Astrocyte (in vitro differentiated cells and primary cell): ENCODE measurements at regions not wholly inside any gene's neighbourhood (a gene's known extent, or its start where the extent isn't known, plus 50 kb on each side); places are given as distances from the start of the nearest gene placed in this dataset.
"Not testable (repeated sequence)": the region's sequence is repeated elsewhere in the genome, so short reads cannot be mapped to it uniquely, and the experiment has no call there.

Source experiments
- DNase-seq: peaks from one replicate; pipeline ENCODE4 v3.0.0-alpha.2; 2010; ENCODE audit warnings: low read depth
- FAIRE-seq: peaks from 2 replicates; lab custom pipeline; 2011; peaks lifted over from hg19 to GRCh38; lab: Jason Lieb, UNC
- H2AFZ ChIP-seq: 2 replicates; pipeline ENCODE4 v1.6.0; 2012; ENCODE audit warnings: low read depth, low read length, inconsistent platforms
- H3K27ac ChIP-seq: 2 replicates; pipeline ENCODE4 v1.5.1; 2011; ENCODE audit warnings: low read depth, low read length, inconsistent platforms
- H3K27me3 ChIP-seq: 2 replicates; pipeline ENCODE4 v1.6.0; 2011; ENCODE audit warnings: low read length, inconsistent platforms; ENCODE audit not compliant: insufficient read depth
- H3K36me3 ChIP-seq: 2 replicates; pipeline ENCODE4 v1.5.1; 2011; ENCODE audit warnings: low read length, inconsistent platforms; ENCODE audit not compliant: insufficient read depth
- H3K4me1 ChIP-seq: 2 replicates; pipeline ENCODE4 v1.5.1; 2011; ENCODE audit warnings: low read length, inconsistent platforms; ENCODE audit not compliant: insufficient read depth
- H3K4me2 ChIP-seq: 2 replicates; pipeline ENCODE4 v1.6.0; 2012; ENCODE audit warnings: low read length, inconsistent platforms
- H3K4me3 ChIP-seq: 2 replicates; pipeline ENCODE4 v1.5.1; 2011; ENCODE audit warnings: low read depth, mild to moderate bottlenecking, low read length, inconsistent platforms; ENCODE audit not compliant: insufficient read depth
- H3K79me2 ChIP-seq: 2 replicates; pipeline ENCODE4 v1.6.0; 2012; ENCODE audit warnings: mild to moderate bottlenecking, low read length, inconsistent platforms; ENCODE audit not compliant: insufficient read depth
- H3K9ac ChIP-seq: 2 replicates; pipeline ENCODE4 v1.6.0; 2012; ENCODE audit warnings: mild to moderate bottlenecking, low read length, inconsistent platforms
- H3K9me3 ChIP-seq: 2 replicates; pipeline ENCODE4 v1.5.1; 2012; ENCODE audit warnings: low read depth, mild to moderate bottlenecking, low read length, inconsistent platforms; ENCODE audit not compliant: insufficient read depth
- H4K20me1 ChIP-seq: 2 replicates; pipeline ENCODE4 v1.6.0; 2012; ENCODE audit warnings: low read length, inconsistent platforms; ENCODE audit not compliant: insufficient read depth
- H3K27ac Mint-ChIP-seq: one replicate; pipeline ENCODE4 v1.8.0; 2021; ENCODE audit warnings: mild to moderate bottlenecking, mixed read lengths; ENCODE audit not compliant: unreplicated experiment
- H3K27me3 Mint-ChIP-seq: one replicate; pipeline ENCODE4 v1.8.0; 2021; ENCODE audit warnings: low read depth, mixed read lengths; ENCODE audit not compliant: unreplicated experiment
- H3K36me3 Mint-ChIP-seq: one replicate; pipeline ENCODE4 v1.8.0; 2021; ENCODE audit warnings: low read depth, mixed read lengths; ENCODE audit not compliant: unreplicated experiment
- H3K4me1 Mint-ChIP-seq: one replicate; pipeline ENCODE4 v1.8.0; 2021; ENCODE audit warnings: low read depth, mixed read lengths; ENCODE audit not compliant: unreplicated experiment
- H3K4me3 Mint-ChIP-seq: one replicate; pipeline ENCODE4 v1.8.0; 2021; ENCODE audit warnings: mild to moderate bottlenecking, moderate library complexity, mixed read lengths; ENCODE audit not compliant: unreplicated experiment
- H3K9me3 Mint-ChIP-seq: one replicate; pipeline ENCODE4 v1.8.0; 2021; ENCODE audit warnings: mild to moderate bottlenecking, mixed read lengths; ENCODE audit not compliant: unreplicated experiment
- CTCF ChIP-seq: IDR thresholded peaks from 2 replicates; pipeline ENCODE4 v1.5.1; 2011; ENCODE audit warnings: low read depth, mild to moderate bottlenecking, inconsistent platforms, low read length, moderate library complexity; ENCODE audit not compliant: insufficient read depth
- EZH2 ChIP-seq: IDR thresholded peaks from 2 replicates; pipeline ENCODE4 v1.6.1; 2012; ENCODE audit warnings: mild to moderate bottlenecking, low read length, inconsistent platforms; ENCODE audit not compliant: insufficient read depth

GRCh38 chr19:28312269-28312668, 900.7 kb downstream of the UQCRFS1 start:
- Histone ChIP-seq H3K9me3 (no peaks in the 10 kb centered on the region), H2AFZ (no peak overlapping the region), H3K4me1 (peaks cover 21% of the 10 kb centered on the region), H3K4me2 (no peak overlapping the region), H3K27me3 (no peaks in the 10 kb centered on the region), H3K79me2 (no peaks in the 10 kb centered on the region), H3K27ac (no peak overlapping the region), H4K20me1 (no peaks in the 10 kb centered on the region), H3K36me3 (no peaks in the 10 kb centered on the region), H3K4me3 (no peak overlapping the region), H3K9ac (no peak overlapping the region)
- Mint-ChIP-seq H3K4me1 (peaks cover 20% of the 10 kb centered on the region), H3K27ac (no peak overlapping the region), H3K36me3 (peaks cover 2% of the 10 kb centered on the region), H3K9me3 (no peaks in the 10 kb centered on the region), H3K4me3 (no peak overlapping the region), H3K27me3 (no peaks in the 10 kb centered on the region)
- TF ChIP-seq EZH2, result no peak
- DNase-seq (no peak), FAIRE-seq (no peak)

GRCh38 chr19:28310829-28311228, 902.1 kb downstream of the UQCRFS1 start:
- not testable (repeated sequence) for H3K36me3 ChIP-seq, H3K79me2 ChIP-seq, H3K4me3 ChIP-seq, H3K27ac ChIP-seq, FAIRE-seq, H2AFZ ChIP-seq, H3K4me2 ChIP-seq, H3K9ac ChIP-seq, H3K27ac Mint-ChIP-seq, H3K36me3 Mint-ChIP-seq, H4K20me1 ChIP-seq, H3K27me3 ChIP-seq, H3K4me3 Mint-ChIP-seq, H3K9me3 Mint-ChIP-seq, H3K27me3 Mint-ChIP-seq, H3K9me3 ChIP-seq, DNase-seq
- H3K4me1 ChIP-seq, result peaks cover 21% of the 10 kb centered on the region
- peaks cover 22% of the 10 kb centered on the region for H3K4me1 Mint-ChIP-seq

GRCh38 chr19:28309070-28309469, 903.9 kb downstream of the UQCRFS1 start:
- no peak for DNase-seq
- no peak overlapping the region for H3K4me3 Mint-ChIP-seq
- H3K9ac ChIP-seq, result no peak overlapping the region
- no peaks in the 10 kb centered on the region for H3K79me2 ChIP-seq
- H2AFZ ChIP-seq, result no peak overlapping the region
- TF ChIP-seq CTCF (no peak), EZH2 (no peak)
- no peaks in the 10 kb centered on the region for H3K27me3 ChIP-seq
- no peak for FAIRE-seq
- no peak overlapping the region for H3K27ac ChIP-seq
- H3K27me3 Mint-ChIP-seq, result no peaks in the 10 kb centered on the region
- peaks cover 2% of the 10 kb centered on the region for H3K36me3 Mint-ChIP-seq
- H3K4me3 ChIP-seq, result no peak overlapping the region
- H3K4me2 ChIP-seq, result no peak overlapping the region
- no peak overlapping the region for H3K27ac Mint-ChIP-seq
- H3K36me3 ChIP-seq, result no peaks in the 10 kb centered on the region
- H4K20me1 ChIP-seq, result no peaks in the 10 kb centered on the region
- no peaks in the 10 kb centered on the region for H3K9me3 ChIP-seq
- H3K4me1 Mint-ChIP-seq, result peaks cover 15% of the 10 kb centered on the region
- no peaks in the 10 kb centered on the region for H3K9me3 Mint-ChIP-seq
- H3K4me1 ChIP-seq, result peaks cover 11% of the 10 kb centered on the region

GRCh38 chr19:28307963-28308362, 905.0 kb downstream of the UQCRFS1 start:
- peaks cover 2% of the 10 kb centered on the region for H3K36me3 Mint-ChIP-seq
- no peak overlapping the region for H3K4me3 Mint-ChIP-seq
- no peak overlapping the region for H3K27ac ChIP-seq
- no peaks in the 10 kb centered on the region for H3K36me3 ChIP-seq
- TF ChIP-seq EZH2 (no peak), CTCF (no peak)
- no peak overlapping the region for H3K27ac Mint-ChIP-seq
- no peaks in the 10 kb centered on the region for H3K79me2 ChIP-seq
- peaks cover 2% of the 10 kb centered on the region for H3K9me3 Mint-ChIP-seq
- no peak for DNase-seq
- no peaks in the 10 kb centered on the region for H3K9me3 ChIP-seq
- H3K4me1 ChIP-seq, result peaks cover 3% of the 10 kb centered on the region
- no peaks in the 10 kb centered on the region for H3K27me3 ChIP-seq
- H4K20me1 ChIP-seq, result no peaks in the 10 kb centered on the region
- H3K4me2 ChIP-seq, result no peak overlapping the region
- H3K27me3 Mint-ChIP-seq, result peaks cover 1% of the 10 kb centered on the region
- no peak overlapping the region for H3K9ac ChIP-seq
- H3K4me3 ChIP-seq, result no peak overlapping the region
- peaks cover 9% of the 10 kb centered on the region for H3K4me1 Mint-ChIP-seq
- H2AFZ ChIP-seq, result no peak overlapping the region
- no peak for FAIRE-seq
